ENCODE measurements at regions not wholly inside any gene's neighbourhood (a gene's known extent, or its start where the extent isn't known, plus 50 kb on each side); places are given as distances from the start of the nearest gene placed in this dataset.

- DNase-seq (ENCODE audit: low read depth in 2 of 3, low spot score in 2 of 3), result no peak
Measured at GRCh38 chr1:166221316-166221715, 54.5 kb upstream of the FAM78B start.

DNA sequence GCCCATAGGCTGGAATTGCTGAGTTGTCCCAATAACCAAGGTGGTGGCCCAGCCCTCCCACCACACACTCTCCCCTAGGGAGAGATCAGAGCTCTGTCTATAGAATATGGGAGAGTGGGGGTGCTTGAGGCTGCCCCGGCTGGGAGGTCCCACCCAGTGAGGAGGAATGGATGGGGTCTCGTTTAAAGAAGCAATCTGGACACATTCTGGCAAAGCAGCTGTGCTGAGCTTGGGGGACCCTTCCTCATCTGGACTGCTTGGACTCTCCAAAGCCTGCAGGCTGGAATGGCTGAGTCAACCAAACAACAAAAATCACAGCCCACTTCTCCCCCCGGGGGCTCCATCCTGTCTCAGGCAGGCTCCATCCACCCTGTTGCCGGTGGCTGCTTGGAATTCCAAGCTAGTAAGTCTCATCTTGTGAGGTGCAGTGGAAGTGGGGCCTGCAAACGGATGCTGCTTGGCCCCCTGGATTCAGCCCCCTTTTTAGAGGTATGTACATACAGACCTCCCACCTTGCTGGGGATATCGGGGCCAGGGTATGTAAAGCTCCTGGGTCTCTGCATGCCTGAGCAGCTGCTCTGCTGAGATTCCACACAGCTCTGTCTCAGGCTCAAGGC lies 67.1 kb upstream of the FAM78B start:
- DNase-seq (ENCODE audit: low read depth in 2 of 3, low spot score in 2 of 3), result no peak

DNA sequence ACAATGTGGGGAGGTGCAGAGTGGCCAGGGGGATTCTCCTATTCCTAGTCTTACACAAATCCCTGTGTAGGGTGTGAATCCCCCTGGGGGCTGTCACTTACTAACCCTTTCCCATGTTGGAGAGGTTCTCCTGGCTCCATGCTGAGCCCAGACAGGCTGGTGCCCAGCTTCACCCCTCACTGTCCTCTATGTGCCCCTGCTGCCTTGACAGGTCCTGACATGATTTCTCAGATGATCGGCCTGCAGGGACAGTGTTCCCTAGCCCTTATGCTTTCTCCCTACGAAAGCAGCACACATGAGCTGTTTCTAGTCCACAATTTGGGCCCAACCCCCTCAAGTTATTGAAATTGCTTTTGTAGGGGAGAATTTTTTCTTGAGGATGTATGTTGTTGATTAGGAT lies 68.9 kb upstream of the FAM78B start:
- DNase-seq (ENCODE audit: low read depth in 2 of 3, low spot score in 2 of 3), result no peak

DNA sequence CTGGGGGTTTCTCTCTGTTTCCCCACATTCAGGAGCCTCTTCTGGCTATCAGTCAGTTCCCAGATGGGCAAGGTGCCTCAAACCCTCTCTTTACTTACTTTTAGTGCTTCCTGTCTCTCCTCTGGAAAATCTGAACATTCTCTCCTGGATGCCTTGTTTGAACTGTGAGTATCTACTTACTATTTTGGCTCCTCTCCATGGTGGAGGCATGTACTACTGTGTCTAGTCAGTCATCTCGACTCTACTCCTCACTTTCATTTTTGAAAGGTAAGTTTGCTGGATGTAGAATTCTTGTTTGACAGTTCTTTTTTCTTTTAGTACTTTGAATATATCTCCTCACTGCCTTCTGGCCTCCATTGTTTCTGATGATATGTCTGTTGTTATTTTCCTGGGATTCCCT lies 70.9 kb upstream of the FAM78B start:
- no peak for DNase-seq (ENCODE audit: low read depth in 2 of 3, low spot score in 2 of 3)

GRCh38 chr1:166253076-166253779 lies 86.4 kb upstream of the FAM78B start:
- no peak for DNase-seq (ENCODE audit: low read depth in 2 of 3, low spot score in 2 of 3)

- DNase-seq (ENCODE audit: low read depth in 2 of 3, low spot score in 2 of 3), result no peak
Measured at GRCh38 chr1:166258017-166258416, 91.2 kb upstream of the FAM78B start.

DNA sequence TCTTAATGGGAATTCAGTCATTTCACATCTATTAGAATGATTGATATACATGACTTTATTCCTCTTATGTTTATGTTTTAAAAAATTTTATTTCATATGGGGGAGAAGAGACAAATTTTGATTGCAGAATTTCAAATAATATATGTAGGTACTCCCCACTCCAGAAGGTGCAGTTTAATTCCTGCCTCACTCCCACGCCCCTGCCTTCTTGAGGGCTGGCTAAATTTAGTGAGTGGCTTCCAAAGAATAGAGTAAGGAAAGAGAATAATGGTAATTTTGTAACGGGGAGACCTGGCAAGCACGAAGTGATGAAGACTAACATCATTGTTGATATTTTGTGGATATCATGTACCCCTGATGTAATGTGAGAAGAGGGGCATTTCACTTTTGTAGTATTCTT lies 94.7 kb upstream of the FAM78B start:
- DNase-seq (ENCODE audit: low read depth in 2 of 3, low spot score in 2 of 3), result no peak

DNA sequence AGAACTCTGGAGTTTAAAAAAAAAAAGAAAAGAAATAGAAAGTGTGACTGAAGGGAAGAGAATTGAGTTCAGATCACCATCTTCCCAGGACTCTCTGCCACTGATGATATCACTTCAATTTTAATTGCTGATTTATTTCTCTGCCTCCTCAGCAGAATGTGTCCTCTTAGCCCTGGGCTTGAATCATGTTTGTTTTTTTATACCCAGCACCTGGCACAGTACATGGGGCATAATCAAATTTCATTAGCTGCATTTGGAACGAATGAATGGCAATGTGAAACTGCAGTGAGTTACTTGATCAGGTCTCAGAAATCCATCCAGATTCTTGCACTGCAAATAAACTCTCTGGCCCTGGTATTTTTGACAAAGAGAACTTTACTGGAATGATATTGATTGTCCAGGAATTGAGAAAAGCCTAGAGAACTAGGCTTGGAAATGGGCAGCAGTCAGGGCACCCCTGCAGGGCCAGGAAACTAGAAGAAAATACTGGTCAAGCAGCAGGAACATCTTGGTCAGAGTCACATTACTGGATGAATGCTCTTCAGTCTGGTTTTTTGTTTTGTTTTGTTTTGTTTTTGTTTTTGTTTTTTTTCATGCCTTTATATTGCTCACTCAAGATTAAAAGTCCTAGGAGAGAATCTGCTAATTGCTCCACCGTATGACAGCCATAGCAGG lies 103.8 kb upstream of the FAM78B start:
- no peak for DNase-seq (ENCODE audit: low read depth in 2 of 3, low spot score in 2 of 3)

GRCh38 chr1:166271151-166271538 lies 104.3 kb upstream of the FAM78B start:
- DNase-seq (ENCODE audit: low read depth in 2 of 3, low spot score in 2 of 3), result no peak

GRCh38 chr1:166272155-166272554 lies 105.4 kb upstream of the FAM78B start:
- DNase-seq (ENCODE audit: low read depth in 2 of 3, low spot score in 2 of 3), result no peak

- no peak for DNase-seq (ENCODE audit: low read depth in 2 of 3, low spot score in 2 of 3)
Measured at GRCh38 chr1:166272851-166273250, 106.0 kb upstream of the FAM78B start.

- no peak for DNase-seq (ENCODE audit: low read depth in 2 of 3, low spot score in 2 of 3)
Measured at GRCh38 chr1:166273618-166274017, 106.8 kb upstream of the FAM78B start.

DNA sequence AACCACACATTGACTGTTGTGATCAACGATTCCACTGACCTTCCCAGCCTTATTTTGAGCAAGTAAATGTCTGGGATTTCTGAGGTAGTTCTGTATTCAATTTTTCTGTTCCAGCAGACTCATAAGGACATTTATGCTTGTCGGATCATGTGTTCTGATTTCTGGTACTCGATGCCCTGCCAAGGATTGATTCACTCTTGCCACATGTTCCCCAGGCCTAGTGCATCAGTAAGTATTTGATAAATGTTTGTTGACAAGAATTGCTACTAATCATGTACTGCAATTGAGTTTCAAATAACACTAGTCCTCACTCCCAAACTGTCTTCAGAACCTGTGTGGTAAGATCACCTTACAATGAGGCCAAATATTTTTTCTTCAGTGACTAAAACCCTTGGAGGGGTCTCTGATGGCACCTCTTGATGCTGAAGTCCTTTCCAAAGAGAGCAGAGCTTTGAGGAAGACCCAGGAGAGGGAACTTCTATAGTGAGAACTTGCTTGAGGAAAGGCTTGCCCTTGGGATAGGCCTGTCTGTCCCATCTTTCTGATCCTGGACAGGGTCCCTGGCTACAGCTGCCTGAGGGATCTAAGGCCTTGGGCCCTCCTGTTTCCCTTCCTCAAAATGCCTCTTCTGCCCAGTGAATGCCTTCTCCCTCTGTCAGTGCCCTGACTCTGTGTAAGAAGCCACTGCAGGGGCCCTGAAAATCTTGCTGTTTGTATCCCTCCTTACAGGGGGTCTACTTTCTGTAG lies 115.8 kb upstream of the FAM78B start:
- no peak for DNase-seq (ENCODE audit: low read depth in 2 of 3, low spot score in 2 of 3)

GRCh38 chr1:166283190-166283589 lies 116.4 kb upstream of the FAM78B start:
- DNase-seq (ENCODE audit: low read depth in 2 of 3, low spot score in 2 of 3), result no peak

DNA sequence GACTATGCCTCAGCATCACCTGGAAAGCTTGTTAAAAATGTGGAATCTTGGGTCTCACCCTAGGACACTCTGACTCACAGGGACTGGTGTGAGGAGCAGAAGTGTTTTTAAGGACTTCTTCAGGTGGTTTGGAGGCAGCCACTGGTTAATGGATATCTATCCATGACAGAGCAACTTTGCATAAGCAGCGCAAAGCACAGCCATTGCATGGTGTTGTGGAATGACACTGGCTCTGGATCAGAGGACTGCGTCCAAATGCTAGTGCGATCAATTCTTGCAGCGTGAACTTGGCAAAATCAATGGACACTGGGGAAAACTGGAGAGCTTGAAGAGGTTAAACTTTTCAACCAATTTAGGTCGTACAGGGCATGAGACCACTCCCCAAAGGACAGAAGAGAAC lies 116.8 kb upstream of the FAM78B start:
- DNase-seq (ENCODE audit: low read depth in 2 of 3, low spot score in 2 of 3), result no peak

GRCh38 chr1:166289309-166290050 lies 122.7 kb upstream of the FAM78B start:
- DNase-seq (ENCODE audit: low read depth in 2 of 3, low spot score in 2 of 3), result no peak

- DNase-seq (ENCODE audit: low read depth in 2 of 3, low spot score in 2 of 3), result no peak
Measured at GRCh38 chr1:166295656-166296055, 128.9 kb upstream of the FAM78B start.

GRCh38 chr1:166297993-166298392 lies 131.2 kb upstream of the FAM78B start:
- DNase-seq (ENCODE audit: low read depth in 2 of 3, low spot score in 2 of 3), result no peak

DNA sequence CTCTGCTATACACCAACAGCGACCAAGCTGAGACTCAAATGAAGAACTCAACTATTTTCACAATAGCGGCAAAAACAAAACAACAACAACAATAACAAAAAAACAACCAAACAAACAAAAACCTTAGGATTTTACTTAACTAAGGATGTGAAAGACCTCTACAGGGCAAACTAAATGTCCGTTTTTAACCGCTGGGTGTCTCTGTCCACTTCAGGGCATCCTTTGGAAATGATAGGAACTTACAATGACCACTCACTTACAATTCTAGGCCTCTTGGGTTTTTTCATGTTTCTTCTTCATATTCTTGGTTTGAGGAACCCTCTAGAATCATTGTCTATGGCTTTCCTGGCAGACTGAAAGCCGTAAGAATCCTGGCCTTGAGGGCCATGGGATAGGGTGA lies 134.0 kb upstream of the FAM78B start:
- no peak for DNase-seq (ENCODE audit: low read depth in 2 of 3, low spot score in 2 of 3)

DNA sequence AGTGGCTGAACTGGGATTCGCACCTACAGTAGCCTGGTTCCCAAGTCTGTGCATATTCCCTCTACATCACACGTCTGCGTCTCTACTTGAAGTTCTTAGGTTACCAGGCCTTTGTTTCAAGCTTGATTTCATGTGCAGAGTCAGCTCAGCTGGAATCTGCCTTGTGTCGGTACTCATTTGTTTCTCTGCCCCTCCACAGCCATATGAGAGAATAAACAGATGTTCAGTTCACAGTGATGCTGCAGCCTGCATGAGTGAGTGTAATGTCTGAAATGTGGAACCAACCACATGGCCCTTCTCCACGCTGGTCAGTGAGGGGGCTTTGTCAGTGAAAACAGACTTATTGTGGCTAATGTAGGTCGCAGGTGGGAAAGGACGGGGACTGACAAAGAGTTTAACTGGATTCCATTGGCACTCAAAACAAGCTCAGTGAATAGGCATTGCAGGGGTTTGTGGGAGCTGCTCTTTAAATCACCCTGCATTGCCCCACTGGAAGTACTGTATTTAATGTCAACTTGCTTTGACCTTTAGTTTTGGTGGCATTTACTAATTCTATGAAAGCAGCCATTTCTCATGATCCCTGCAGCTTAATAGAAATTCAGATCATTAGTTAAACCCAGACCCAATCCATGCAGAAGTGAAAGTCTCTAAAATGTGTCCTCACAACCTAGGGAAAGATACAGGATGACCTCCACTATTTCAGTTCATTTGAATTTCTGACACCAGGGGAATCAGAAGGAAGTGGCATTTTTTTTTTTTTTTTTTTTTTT lies 136.4 kb upstream of the FAM78B start:
- DNase-seq (ENCODE audit: low read depth in 2 of 3, low spot score in 2 of 3), result no peak

All from activated CD8-positive, alpha-beta memory T cell treated with anti-CD3 and anti-CD28 coated beads for 48 hours (primary cell).